B cell (primary cell): ENCODE measurements at regions not wholly inside any gene's neighbourhood (a gene's known extent, or its start where the extent isn't known, plus 50 kb on each side); places are given as distances from the start of the nearest gene placed in this dataset.

Experiments
- ATAC-seq: fragments of 200-7000 bp; cut with Tn5 transposase; one replicate; pipeline ENCODE4 v1.10.0; 2021; ENCODE audit warnings: low read depth, mild to moderate bottlenecking, moderate number of reproducible peaks, moderate library complexity
- CTCF ChIA-PET: fragments of 350-600 bp; sonication (Branson Sonifier 250); formaldehyde crosslinking; loops from one replicate; lab custom pipeline; 2021; ENCODE audit warnings: antibody characterized with exemption, inconsistent platforms; lab: Charles Lee
- POLR2A ChIA-PET: fragments of 350-600 bp; sonication (Branson Sonifier 250); formaldehyde crosslinking; loops from one replicate; lab custom pipeline; 2021; ENCODE audit warnings: antibody characterized with exemption; lab: Charles Lee
- DNase-seq: peaks from one replicate; pipeline ENCODE4 v3.0.0; 2013
- H2AFZ ChIP-seq: 2 replicates; pipeline ENCODE4 v1.6.1; 2012; ENCODE audit warnings: mild to moderate bottlenecking, low read depth, low read length; ENCODE audit not compliant: insufficient read depth, poor library complexity, severe bottlenecking
- H3K27ac ChIP-seq, 2 donors: 1 replicate in 1 of 2; 2 replicates in 1 of 2; pipeline ENCODE4 v1.5.1; 2012 to 2013; ENCODE audit warnings: low read length in 2 of 2, mild to moderate bottlenecking in 2 of 2, moderate library complexity in 1 of 2
- H3K27me3 ChIP-seq, 4 experiments: fragments of 200-600 bp in 1 of 4; sonication (generic) in 1 of 4; replicated peaks in 1 of 4; 1 replicate in 2 of 4; 2 replicates in 2 of 4; pipeline versions ENCODE4 v1.6.1 to v1.7.0; 2013 to 2016; ENCODE audit warnings: low read length in 3 of 4, mild to moderate bottlenecking in 2 of 4, mixed read lengths in 1 of 4, moderate library complexity in 1 of 4; ENCODE audit not compliant: insufficient read depth in 4 of 4, control insufficient read depth in 3 of 4; ENCODE audit errors: control extremely low read depth in 1 of 4
- H3K36me3 ChIP-seq, 2 experiments: replicated peaks in 1 of 2; 1 replicate in 1 of 2; 2 replicates in 1 of 2; pipeline versions ENCODE4 v1.6.1 to v1.7.1; 2013; ENCODE audit warnings: low read length in 1 of 2; ENCODE audit not compliant: insufficient read depth in 2 of 2, control insufficient read depth in 1 of 2; ENCODE audit errors: control extremely low read depth in 1 of 2, extremely low read depth in 1 of 2
- H3K4me1 ChIP-seq, 2 donors: fragments of 200-600 bp in 1 of 2; sonication (generic) in 1 of 2; 1 replicate in 1 of 2; 2 replicates in 1 of 2; pipeline versions ENCODE4 v1.5.1 to v1.6.1; 2013 to 2017; ENCODE audit warnings: low read length in 2 of 2; ENCODE audit not compliant: control insufficient read depth in 2 of 2, insufficient read depth in 2 of 2
- H3K4me2 ChIP-seq: replicated peaks from 2 replicates; pipeline ENCODE3; 2012; ENCODE audit warnings: mild to moderate bottlenecking, low read depth, low read length; ENCODE audit not compliant: poor library complexity, severe bottlenecking
- H3K4me3 ChIP-seq, 5 experiments: fragments of 200-600 bp in 1 of 5; sonication (generic) in 1 of 5; 1 replicate in 3 of 5; 2 replicates in 2 of 5; pipeline versions ENCODE4 v1.5.1 to v1.7.0; 2011 to 2016; ENCODE audit warnings: low read length in 4 of 5, mild to moderate bottlenecking in 4 of 5, low read depth in 2 of 5, control low read depth in 1 of 5, moderate library complexity in 1 of 5; ENCODE audit not compliant: insufficient read depth in 1 of 5; ENCODE audit errors: control extremely low read depth in 1 of 5, extremely low read depth in 1 of 5
- H3K79me2 ChIP-seq: fragments of 200-600 bp; sonication (generic); one replicate; pipeline ENCODE4 v1.6.0; 2016; ENCODE audit warnings: low read length; ENCODE audit not compliant: control insufficient read depth, insufficient read depth
- H3K9ac ChIP-seq: fragments of 200-600 bp; sonication (generic); 2 replicates; pipeline ENCODE4 v1.6.1; 2017; ENCODE audit warnings: mild to moderate bottlenecking, low read length, moderate library complexity
- H3K9me3 ChIP-seq, 3 donors: one replicate each; pipeline versions ENCODE4 v1.6.1 to v1.7.1; 2013; ENCODE audit warnings: low read length in 2 of 3; ENCODE audit not compliant: control insufficient read depth in 2 of 3, insufficient read depth in 1 of 3; ENCODE audit errors: control extremely low read depth in 1 of 3
- H4K20me1 ChIP-seq: 2 replicates; pipeline ENCODE4 v1.6.0; 2012; ENCODE audit warnings: mild to moderate bottlenecking, low read length; ENCODE audit not compliant: insufficient read depth, control insufficient read depth, poor library complexity, severe bottlenecking
- H3K27ac Mint-ChIP-seq: one replicate; pipeline ENCODE4 v1.8.0; 2021; ENCODE audit warnings: mixed read lengths
- H3K27me3 Mint-ChIP-seq: one replicate; pipeline ENCODE4 v1.8.0; 2021; ENCODE audit warnings: mixed read lengths
- H3K4me1 Mint-ChIP-seq: one replicate; pipeline ENCODE4 v1.8.0; 2021; ENCODE audit warnings: mixed read lengths
- H3K4me3 Mint-ChIP-seq: one replicate; pipeline ENCODE4 v1.8.0; 2021; ENCODE audit warnings: mixed read lengths
- H3K9me3 Mint-ChIP-seq: one replicate; pipeline ENCODE4 v1.8.0; 2022; ENCODE audit warnings: mixed read lengths; ENCODE audit not compliant: insufficient read depth
- EZH2 ChIP-seq: IDR thresholded peaks from 2 replicates; pipeline ENCODE4 v1.6.1; 2012; ENCODE audit warnings: borderline replicate concordance, low read depth, mild to moderate bottlenecking, moderate library complexity, low read length; ENCODE audit not compliant: insufficient read depth, poor library complexity, severe bottlenecking
- WGBS: methylation state at CpG from one replicate; pipeline ENCODE4 v1.1.5; 2013; ENCODE audit warnings: missing lambda C conversion rate; ENCODE audit not compliant: insufficient coverage; 5-methylcytosine and 5-hydroxymethylcytosine counted together
- intact Hi-C: fragments of 100-400 bp; cut with micrococcal nuclease; formaldehyde crosslinking; loops from one replicate; pipeline ENCODE4 v1.10.0; 2022
- TF ChIP-seq, protein P1 (sequence below): fragments of 200-600 bp; IDR thresholded peaks from one replicate; pipeline ENCODE4 v1.8.0; 2022; ENCODE audit warnings: antibody characterized with exemption, mild to moderate bottlenecking

GRCh38 chr12:33323823-33324222 lies 115.8 kb downstream of the SYT10 start:
- H3K27me3 ChIP-seq: no peaks in the 10 kb centered on the region
- intact Hi-C loops: no loop called here
- no peak for DNase-seq
- no peak overlapping the region for H3K9ac ChIP-seq
- Mint-ChIP-seq H3K27ac (no peak overlapping the region), H3K9me3 (peaks cover 4% of the 10 kb centered on the region), H3K4me1 (no peaks in the 10 kb centered on the region), H3K4me3 (no peak overlapping the region), H3K27me3 (no peaks in the 10 kb centered on the region)
- H3K36me3 ChIP-seq: no peaks in the 10 kb centered on the region
- H2AFZ ChIP-seq: no peak overlapping the region
- ChIA-PET POLR2A (no interaction called here), CTCF (no interaction called here)
- H3K4me1 ChIP-seq: no peaks in the 10 kb centered on the region
- peaks cover 0 to 4% (median 0%) of the 10 kb centered on the region in 3 donors for H3K9me3 ChIP-seq
- H3K4me2 ChIP-seq: no peak overlapping the region
- H3K79me2 ChIP-seq: no peaks in the 10 kb centered on the region
- ATAC-seq: no peak
- H3K27ac ChIP-seq: no peak overlapping the region
- TF ChIP-seq EZH2: no peak
- TF ChIP-seq, protein P1, sequence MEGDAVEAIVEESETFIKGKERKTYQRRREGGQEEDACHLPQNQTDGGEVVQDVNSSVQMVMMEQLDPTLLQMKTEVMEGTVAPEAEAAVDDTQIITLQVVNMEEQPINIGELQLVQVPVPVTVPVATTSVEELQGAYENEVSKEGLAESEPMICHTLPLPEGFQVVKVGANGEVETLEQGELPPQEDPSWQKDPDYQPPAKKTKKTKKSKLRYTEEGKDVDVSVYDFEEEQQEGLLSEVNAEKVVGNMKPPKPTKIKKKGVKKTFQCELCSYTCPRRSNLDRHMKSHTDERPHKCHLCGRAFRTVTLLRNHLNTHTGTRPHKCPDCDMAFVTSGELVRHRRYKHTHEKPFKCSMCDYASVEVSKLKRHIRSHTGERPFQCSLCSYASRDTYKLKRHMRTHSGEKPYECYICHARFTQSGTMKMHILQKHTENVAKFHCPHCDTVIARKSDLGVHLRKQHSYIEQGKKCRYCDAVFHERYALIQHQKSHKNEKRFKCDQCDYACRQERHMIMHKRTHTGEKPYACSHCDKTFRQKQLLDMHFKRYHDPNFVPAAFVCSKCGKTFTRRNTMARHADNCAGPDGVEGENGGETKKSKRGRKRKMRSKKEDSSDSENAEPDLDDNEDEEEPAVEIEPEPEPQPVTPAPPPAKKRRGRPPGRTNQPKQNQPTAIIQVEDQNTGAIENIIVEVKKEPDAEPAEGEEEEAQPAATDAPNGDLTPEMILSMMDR: no peak
- no peaks in the 10 kb centered on the region for H4K20me1 ChIP-seq
- no CpG with 5 or more reads among the region's 1 CpG for WGBS
- H3K4me3 ChIP-seq: no peak overlapping the region

GRCh38 chr12:33322519-33322918 lies 117.1 kb downstream of the SYT10 start:
- 90% methylated on average over 3 of the region's 5 CpGs for WGBS
- no peak overlapping the region for H3K27ac ChIP-seq
- H3K4me1 ChIP-seq: no peaks in the 10 kb centered on the region
- H3K9ac ChIP-seq: no peak overlapping the region
- H3K4me3 Mint-ChIP-seq: no peak overlapping the region
- no peak overlapping the region for H3K27ac Mint-ChIP-seq
- TF ChIP-seq EZH2: no peak
- TF ChIP-seq, protein P1: no peak
- H3K4me2 ChIP-seq: no peak overlapping the region
- H3K4me3 ChIP-seq: no peak overlapping the region
- peaks cover 0 to 4% (median 0%) of the 10 kb centered on the region in 3 donors for H3K9me3 ChIP-seq
- intact Hi-C loops: no loop called here
- no peaks in the 10 kb centered on the region for H3K4me1 Mint-ChIP-seq
- no peaks in the 10 kb centered on the region for H3K79me2 ChIP-seq
- no peaks in the 10 kb centered on the region for H3K27me3 ChIP-seq
- H3K27me3 Mint-ChIP-seq: no peaks in the 10 kb centered on the region
- ChIA-PET CTCF (no interaction called here), POLR2A (no interaction called here)
- DNase-seq (no peak), ATAC-seq (no peak)
- H3K36me3 ChIP-seq: no peaks in the 10 kb centered on the region
- no peaks in the 10 kb centered on the region for H4K20me1 ChIP-seq
- H3K9me3 Mint-ChIP-seq: peaks cover 4% of the 10 kb centered on the region
- H2AFZ ChIP-seq: no peak overlapping the region
